Activated T-helper 1 cell treated with anti-CD3 and anti-CD28 coated beads, Interleukin-12 subunit alpha, Interleukin-12 subunit beta, Interleukin-2, Interleukin-4 antibody, amounts not matched to agents 30 ng/mL and 10 ng/mL and 1 ng/mL, durations not matched to agents 14 hours and 24 hours and 36 hours (primary cell): ENCODE measurements at regions not wholly inside any gene's neighbourhood (a gene's known extent, or its start where the extent isn't known, plus 50 kb on each side); places are given as distances from the start of the nearest gene placed in this dataset.

Experiments
- DNase-seq: peaks from one replicate; pipeline ENCODE4 v3.0.0; 2021; ENCODE audit warnings: low spot score
- H3K27ac Mint-ChIP-seq: one replicate; pipeline ENCODE4 v1.8.0; 2021; ENCODE audit warnings: mild to moderate bottlenecking, mixed read lengths
- H3K27me3 Mint-ChIP-seq: one replicate; pipeline ENCODE4 v1.8.0; 2022; ENCODE audit warnings: mild to moderate bottlenecking, moderate library complexity, mixed read lengths; ENCODE audit not compliant: insufficient read depth
- H3K36me3 Mint-ChIP-seq: one replicate; pipeline ENCODE4 v1.8.0; 2021; ENCODE audit warnings: low read depth, mixed read lengths
- H3K4me1 Mint-ChIP-seq: one replicate; pipeline ENCODE4 v1.8.0; 2021; ENCODE audit warnings: low read depth, mixed read lengths
- H3K4me3 Mint-ChIP-seq: one replicate; pipeline ENCODE4 v1.8.0; 2021; ENCODE audit warnings: mild to moderate bottlenecking, moderate library complexity, mixed read lengths
- H3K9me3 Mint-ChIP-seq: one replicate; pipeline ENCODE4 v1.8.0; 2021; ENCODE audit warnings: mixed read lengths
- intact Hi-C: fragments of 100-400 bp; cut with micrococcal nuclease; formaldehyde crosslinking; loops from one replicate; pipeline ENCODE4 v1.15.1; 2024

GRCh38 chrX:68919707-68920106 is 90.9 kb downstream of the EFNB1 start:
- DNase-seq = no peak
- Mint-ChIP-seq H3K4me3 (no peak overlapping the region), H3K27ac (no peak overlapping the region), H3K36me3 (no peaks in the 10 kb centered on the region), H3K9me3 (no peaks in the 10 kb centered on the region), H3K27me3 (no peaks in the 10 kb centered on the region), H3K4me1 (no peaks in the 10 kb centered on the region)
- intact Hi-C loops = no loop called here

- DNase-seq = no peak
- no peak overlapping the region for H3K27ac Mint-ChIP-seq
These were observed 89.4 kb downstream of the EFNB1 start for GRCh38 chrX:68918202-68918601.

GRCh38 chrX:68917799-68918198 is 89.0 kb downstream of the EFNB1 start:
- H3K27ac Mint-ChIP-seq = no peak overlapping the region
- intact Hi-C loops = no loop called here
- no peak for DNase-seq
- H3K36me3 Mint-ChIP-seq = no peaks in the 10 kb centered on the region
- H3K4me1 Mint-ChIP-seq = no peaks in the 10 kb centered on the region
- H3K4me3 Mint-ChIP-seq = no peak overlapping the region
- H3K9me3 Mint-ChIP-seq = no peaks in the 10 kb centered on the region
- H3K27me3 Mint-ChIP-seq = no peaks in the 10 kb centered on the region

More at GRCh38 chrX:68918202-68918601, 89.4 kb downstream of the EFNB1 start:
- no peaks in the 10 kb centered on the region for H3K9me3 Mint-ChIP-seq
- H3K27me3 Mint-ChIP-seq = no peaks in the 10 kb centered on the region
- intact Hi-C loops = no loop called here
- no peaks in the 10 kb centered on the region for H3K36me3 Mint-ChIP-seq
- no peak overlapping the region for H3K4me3 Mint-ChIP-seq
- no peaks in the 10 kb centered on the region for H3K4me1 Mint-ChIP-seq

GRCh38 chrX:68916891-68917290 is 88.1 kb downstream of the EFNB1 start:
- Mint-ChIP-seq H3K36me3 (no peaks in the 10 kb centered on the region), H3K4me3 (no peak overlapping the region), H3K4me1 (no peaks in the 10 kb centered on the region), H3K9me3 (no peaks in the 10 kb centered on the region), H3K27me3 (no peaks in the 10 kb centered on the region), H3K27ac (no peak overlapping the region)
- DNase-seq = no peak
- intact Hi-C loops = no loop called here

GRCh38 chrX:68915778-68916177 is 87.0 kb downstream of the EFNB1 start:
- H3K36me3 Mint-ChIP-seq = no peaks in the 10 kb centered on the region
- intact Hi-C loops = no loop called here
- H3K27ac Mint-ChIP-seq = no peak overlapping the region
- no peaks in the 10 kb centered on the region for H3K27me3 Mint-ChIP-seq
- no peaks in the 10 kb centered on the region for H3K9me3 Mint-ChIP-seq
- H3K4me3 Mint-ChIP-seq = no peak overlapping the region
- no peaks in the 10 kb centered on the region for H3K4me1 Mint-ChIP-seq
- no peak for DNase-seq

GRCh38 chrX:68914479-68914946 is 85.7 kb downstream of the EFNB1 start:
- intact Hi-C loops = no loop called here
- Mint-ChIP-seq H3K36me3 (no peaks in the 10 kb centered on the region), H3K27me3 (no peaks in the 10 kb centered on the region), H3K9me3 (no peaks in the 10 kb centered on the region), H3K4me1 (no peaks in the 10 kb centered on the region), H3K4me3 (no peak overlapping the region), H3K27ac (no peak overlapping the region)
- DNase-seq = no peak

GRCh38 chrX:68913249-68913547 is 84.4 kb downstream of the EFNB1 start:
- intact Hi-C loops = no loop called here
- H3K36me3 Mint-ChIP-seq = no peaks in the 10 kb centered on the region
- no peaks in the 10 kb centered on the region for H3K27me3 Mint-ChIP-seq
- no peak overlapping the region for H3K4me3 Mint-ChIP-seq
- no peak for DNase-seq
- H3K9me3 Mint-ChIP-seq = no peaks in the 10 kb centered on the region
- no peaks in the 10 kb centered on the region for H3K4me1 Mint-ChIP-seq
- H3K27ac Mint-ChIP-seq = no peak overlapping the region

GRCh38 chrX:68912113-68912512 is 83.3 kb downstream of the EFNB1 start:
- H3K4me3 Mint-ChIP-seq = no peak overlapping the region
- no peaks in the 10 kb centered on the region for H3K9me3 Mint-ChIP-seq
- H3K27ac Mint-ChIP-seq = no peak overlapping the region
- H3K27me3 Mint-ChIP-seq = no peaks in the 10 kb centered on the region
- DNase-seq = no peak
- intact Hi-C loops = no loop called here
- no peaks in the 10 kb centered on the region for H3K4me1 Mint-ChIP-seq
- no peaks in the 10 kb centered on the region for H3K36me3 Mint-ChIP-seq

- H3K9me3 Mint-ChIP-seq = no peaks in the 10 kb centered on the region
- no peaks in the 10 kb centered on the region for H3K4me1 Mint-ChIP-seq
- no peak overlapping the region for H3K27ac Mint-ChIP-seq
- H3K4me3 Mint-ChIP-seq = no peak overlapping the region
- DNase-seq = no peak
- no peaks in the 10 kb centered on the region for H3K36me3 Mint-ChIP-seq
- no peaks in the 10 kb centered on the region for H3K27me3 Mint-ChIP-seq
- intact Hi-C loops = no loop called here
These were observed 82.1 kb downstream of the EFNB1 start for GRCh38 chrX:68910731-68911428.

GRCh38 chrX:68909945-68910344 is 81.1 kb downstream of the EFNB1 start:
- no peak for DNase-seq
- Mint-ChIP-seq H3K4me1 (no peaks in the 10 kb centered on the region), H3K27me3 (no peaks in the 10 kb centered on the region), H3K27ac (no peak overlapping the region), H3K36me3 (no peaks in the 10 kb centered on the region), H3K9me3 (no peaks in the 10 kb centered on the region), H3K4me3 (no peak overlapping the region)
- intact Hi-C loops = no loop called here

- Mint-ChIP-seq H3K27me3 (no peaks in the 10 kb centered on the region), H3K4me3 (no peak overlapping the region), H3K36me3 (no peaks in the 10 kb centered on the region), H3K9me3 (no peaks in the 10 kb centered on the region), H3K4me1 (no peaks in the 10 kb centered on the region), H3K27ac (no peak overlapping the region)
- intact Hi-C loops = no loop called here
- DNase-seq = no peak
These were observed 79.2 kb downstream of the EFNB1 start for GRCh38 chrX:68908071-68908470.

GRCh38 chrX:68902706-68903504 is 74.1 kb downstream of the EFNB1 start:
- Mint-ChIP-seq H3K27ac (no peak overlapping the region), H3K36me3 (no peaks in the 10 kb centered on the region), H3K27me3 (no peaks in the 10 kb centered on the region), H3K9me3 (no peaks in the 10 kb centered on the region), H3K4me1 (no peaks in the 10 kb centered on the region), H3K4me3 (no peak overlapping the region)
- intact Hi-C loops = no loop called here
- DNase-seq = no peak

- H3K9me3 Mint-ChIP-seq = no peaks in the 10 kb centered on the region
- H3K27me3 Mint-ChIP-seq = no peaks in the 10 kb centered on the region
- intact Hi-C loops = no loop called here
- no peak overlapping the region for H3K27ac Mint-ChIP-seq
- no peaks in the 10 kb centered on the region for H3K4me1 Mint-ChIP-seq
- no peak for DNase-seq
- H3K36me3 Mint-ChIP-seq = no peaks in the 10 kb centered on the region
- no peak overlapping the region for H3K4me3 Mint-ChIP-seq
These were observed 72.7 kb downstream of the EFNB1 start for GRCh38 chrX:68901519-68901918.
